Stimulated activated CD4-positive, alpha-beta T cell treated with anti-CD3 and anti-CD28 coated beads, TNF-alpha, amount 100 ng/mL, for 4 hours (primary cell): ENCODE measurements at regions not wholly inside any gene's neighbourhood (a gene's known extent, or its start where the extent isn't known, plus 50 kb on each side); places are given as distances from the start of the nearest gene placed in this dataset.

ENCODE experiments used
- DNase-seq, 3 experiments: peaks; one replicate each; pipeline ENCODE4 v3.0.0-alpha.2; 2020; ENCODE audit warnings: low read depth in 3 of 3

DNA sequence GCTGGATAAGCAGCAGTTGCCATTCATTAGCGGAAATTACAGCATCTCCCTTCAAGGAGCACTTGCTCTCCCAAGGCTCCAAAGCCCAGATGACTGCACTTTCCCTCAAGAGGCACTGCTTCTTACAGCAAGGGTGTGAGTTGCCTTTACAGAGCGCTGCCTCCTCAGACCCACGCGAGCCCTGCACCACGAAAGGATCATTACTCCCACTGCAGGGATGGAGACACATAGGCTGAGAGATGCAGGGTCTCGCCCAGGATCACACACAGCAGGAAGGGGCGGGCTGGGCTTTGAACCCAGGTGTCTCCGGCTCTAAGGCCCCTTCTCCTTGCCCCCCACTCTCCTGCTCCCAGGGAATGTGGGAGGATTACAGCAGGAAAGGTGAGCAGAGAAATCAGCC is 405.5 kb downstream of the MATN1 start:
- DNase-seq = no peak

DNA sequence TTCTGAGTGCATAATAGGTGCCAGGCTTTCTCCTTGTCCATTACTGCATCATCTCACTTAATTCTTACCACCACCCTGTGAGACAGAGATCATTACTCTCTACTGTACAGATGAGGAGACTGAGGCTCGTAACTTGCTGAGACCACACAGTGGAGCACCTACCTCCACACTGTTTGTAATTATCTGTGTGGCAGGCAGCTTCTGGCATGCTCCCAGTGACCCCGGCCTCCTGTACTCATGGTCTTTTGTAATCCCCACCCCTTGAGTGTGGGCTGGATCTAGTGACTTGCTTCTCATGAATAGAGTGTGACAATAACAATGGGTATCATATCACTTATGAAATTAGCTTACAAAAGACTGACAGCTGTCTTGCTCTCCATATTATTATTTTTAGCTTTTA is 407.3 kb downstream of the MATN1 start:
- no peak for DNase-seq

DNA sequence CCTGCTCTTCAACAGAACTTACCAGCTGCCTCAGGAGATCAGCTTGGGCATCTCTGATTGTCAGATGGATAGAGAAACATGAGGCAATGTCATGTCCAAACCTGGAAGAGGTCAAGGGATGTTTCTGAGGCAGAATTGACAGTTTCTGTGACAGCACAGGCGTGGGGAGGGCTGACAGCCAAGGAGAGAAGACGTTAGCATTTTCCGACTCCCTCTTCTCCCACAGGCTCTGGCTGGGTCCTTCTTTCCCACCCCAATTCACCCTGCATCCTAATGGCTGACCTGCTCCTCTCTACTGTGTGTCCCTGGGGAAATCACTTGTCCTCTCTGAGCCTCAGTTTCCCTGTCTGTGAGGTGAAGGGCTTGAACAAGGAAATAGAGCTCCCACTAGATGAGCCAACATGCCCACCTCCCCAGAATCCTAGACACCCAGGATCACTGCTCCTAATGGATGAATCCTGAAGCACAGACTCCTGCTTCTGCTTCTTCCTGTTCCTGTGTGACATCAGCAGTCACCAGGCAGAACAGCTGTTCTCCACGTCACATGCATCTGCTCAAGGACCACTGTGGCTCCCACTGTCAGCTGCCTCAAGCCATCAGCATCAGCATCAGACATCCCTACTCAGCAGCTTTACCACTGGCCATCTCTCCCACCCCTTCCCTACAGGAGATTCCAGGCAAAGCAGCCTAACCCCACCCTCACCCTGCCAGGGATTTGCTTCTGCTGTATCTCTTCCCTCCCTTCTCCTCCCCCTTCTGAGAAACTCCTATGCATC is 408.0 kb downstream of the MATN1 start:
- no peak for DNase-seq

DNA sequence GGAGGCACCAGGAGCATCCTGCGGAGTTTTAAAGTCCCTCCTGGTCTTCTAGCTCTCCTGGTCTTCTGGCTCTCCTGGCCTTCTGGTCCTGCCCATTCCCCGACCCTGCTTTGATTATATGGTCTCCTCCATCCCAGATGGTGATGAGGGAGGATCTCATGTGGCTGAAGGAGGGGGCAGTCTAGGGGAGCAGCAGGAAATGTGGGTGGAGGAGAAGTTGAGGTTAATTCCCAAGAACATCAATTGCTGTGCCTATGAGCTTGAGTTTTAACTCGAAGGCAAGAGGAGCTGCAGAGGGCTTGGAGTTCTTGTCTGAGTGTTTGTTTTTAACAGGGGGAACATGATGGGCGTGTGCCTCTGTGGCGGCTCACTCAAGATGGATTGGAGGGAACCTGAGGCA is 408.8 kb downstream of the MATN1 start:
- no peak for DNase-seq

DNA sequence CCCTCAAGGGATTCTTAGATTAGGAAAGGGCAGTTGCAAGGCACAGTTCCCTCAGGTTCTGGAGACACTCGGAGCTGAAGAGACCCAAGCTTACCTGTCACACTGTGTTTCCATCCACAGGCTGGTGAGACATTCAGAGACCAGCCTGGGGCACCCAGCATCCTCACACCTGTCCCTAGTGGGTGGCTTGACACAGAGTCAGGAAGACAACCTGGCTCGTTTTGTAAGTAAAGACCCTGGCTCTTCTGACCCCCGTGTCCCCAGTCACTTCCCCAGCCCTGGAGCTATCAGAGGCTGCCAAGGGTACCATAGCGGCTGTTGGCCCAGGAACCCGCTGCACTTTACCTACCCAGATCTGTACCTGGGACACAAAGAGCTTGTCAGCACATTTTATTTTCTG is 409.8 kb downstream of the MATN1 start:
- no peak for DNase-seq

DNA sequence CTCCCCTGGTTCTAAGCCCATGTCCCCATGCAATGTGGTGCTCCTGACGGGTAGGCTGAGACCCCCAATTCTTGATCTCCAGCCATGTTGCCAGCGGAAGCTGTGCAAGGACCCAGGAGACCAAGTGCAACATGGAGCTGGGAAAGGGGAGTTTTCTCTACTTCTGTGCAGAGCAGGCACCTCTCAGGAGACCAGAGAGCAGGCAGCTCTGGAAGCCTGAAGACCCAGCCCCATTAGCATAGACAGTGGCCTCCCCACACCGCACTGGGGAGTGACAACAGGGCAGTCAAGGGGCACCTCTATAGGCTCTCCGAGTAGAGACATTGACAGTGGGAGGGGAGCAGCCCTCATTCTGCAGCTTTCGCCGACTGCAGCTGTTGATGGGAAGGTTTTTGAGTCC is 410.2 kb downstream of the MATN1 start:
- DNase-seq = no peak

DNA sequence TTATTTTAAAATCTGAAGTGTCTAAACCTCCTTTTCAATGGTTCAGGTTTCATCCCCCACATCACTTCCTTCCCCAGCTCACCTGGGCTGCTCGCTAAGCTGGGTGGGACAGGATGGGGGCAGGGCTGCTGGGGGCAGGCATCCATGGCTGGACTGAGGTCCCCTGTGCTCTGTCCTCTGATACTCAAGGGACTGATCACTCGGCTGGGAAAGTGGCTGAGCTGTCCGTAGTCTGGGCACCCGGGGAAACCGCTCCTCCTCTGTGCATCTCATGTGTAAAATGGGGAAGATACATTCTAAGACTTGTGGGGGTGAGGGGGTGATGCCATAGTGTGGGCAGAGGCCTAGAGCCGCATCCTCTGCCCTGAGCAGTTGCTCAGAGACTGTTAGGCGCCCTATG is 411.2 kb downstream of the MATN1 start:
- DNase-seq = no peak

DNA sequence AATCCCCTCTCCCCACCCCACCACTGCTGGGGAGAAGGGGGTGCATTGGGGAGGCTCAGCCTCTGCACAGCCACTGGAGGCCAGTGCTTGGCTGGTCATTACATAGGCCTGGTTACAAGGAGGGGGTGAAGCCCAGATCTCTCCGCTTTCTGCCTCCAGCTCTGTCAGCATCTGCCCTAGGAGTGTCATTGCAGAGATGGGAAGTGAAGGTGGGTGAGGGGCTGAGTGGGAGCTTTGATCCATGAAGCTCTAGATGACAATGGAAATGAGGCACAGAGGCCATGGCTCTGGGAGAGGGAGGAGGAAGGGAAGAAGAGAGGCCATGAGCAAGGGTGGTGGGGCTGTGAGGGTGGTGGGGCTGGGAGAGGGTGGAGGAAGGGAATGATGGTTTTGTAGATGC is 411.6 kb downstream of the MATN1 start:
- DNase-seq = no peak

DNA sequence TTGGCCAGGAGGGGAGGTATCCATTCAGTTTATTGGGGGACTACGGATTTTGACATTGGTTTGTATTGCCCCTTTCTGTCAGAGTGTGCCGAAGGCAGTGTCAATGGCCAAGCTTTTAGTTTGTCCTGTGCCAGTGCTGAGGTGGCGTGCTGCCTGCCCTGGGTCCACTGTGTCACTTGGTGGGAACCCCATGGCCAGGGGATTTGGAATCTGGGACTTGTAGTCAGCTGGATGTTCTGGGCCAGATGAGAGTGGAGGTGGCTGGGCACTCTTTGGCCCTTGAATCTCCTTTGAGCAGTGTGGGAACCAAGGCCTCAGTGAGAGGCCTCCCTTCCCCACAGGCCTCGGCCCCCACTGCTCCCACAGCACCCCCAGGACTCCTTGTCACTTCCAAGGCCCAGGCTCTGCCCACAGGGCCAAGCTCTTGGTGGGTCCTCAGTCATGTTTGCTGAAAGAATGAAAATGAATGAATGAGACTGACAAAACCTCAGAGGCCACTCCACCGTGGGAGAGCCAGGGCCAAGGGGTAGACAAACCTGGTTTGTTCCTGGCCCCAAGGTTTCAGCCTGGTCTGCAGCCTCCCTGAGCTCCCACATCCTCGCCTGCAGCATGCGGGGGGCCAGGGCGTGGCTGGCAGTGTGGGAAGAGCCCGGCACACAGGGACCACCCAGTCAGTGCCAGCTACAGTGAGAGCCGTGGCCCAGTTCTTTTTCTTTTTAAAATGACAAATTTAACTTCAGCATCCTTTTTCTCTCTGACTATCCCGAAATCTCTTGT is 412.2 kb downstream of the MATN1 start:
- DNase-seq = no peak

DNA sequence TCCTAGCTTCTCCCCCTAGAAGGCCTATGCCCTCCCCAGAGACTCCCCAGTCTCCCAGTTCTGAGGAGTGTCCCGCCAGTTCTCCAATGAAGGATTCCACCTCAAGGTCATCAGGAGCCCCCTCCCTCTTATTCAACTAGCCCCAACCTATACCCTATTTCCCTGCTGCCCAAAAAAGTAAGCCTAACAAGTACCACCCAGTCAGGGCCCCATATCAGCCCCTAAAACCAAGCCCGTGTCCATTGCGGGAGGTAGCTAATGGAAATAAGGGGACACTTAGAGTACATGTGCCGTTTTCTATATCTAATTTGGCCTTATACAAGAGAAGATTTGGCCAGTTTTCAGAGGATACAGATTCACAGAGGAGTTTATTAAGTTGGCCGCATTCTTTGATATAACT is 416.2 kb downstream of the MATN1 start:
- no peak for DNase-seq

DNA sequence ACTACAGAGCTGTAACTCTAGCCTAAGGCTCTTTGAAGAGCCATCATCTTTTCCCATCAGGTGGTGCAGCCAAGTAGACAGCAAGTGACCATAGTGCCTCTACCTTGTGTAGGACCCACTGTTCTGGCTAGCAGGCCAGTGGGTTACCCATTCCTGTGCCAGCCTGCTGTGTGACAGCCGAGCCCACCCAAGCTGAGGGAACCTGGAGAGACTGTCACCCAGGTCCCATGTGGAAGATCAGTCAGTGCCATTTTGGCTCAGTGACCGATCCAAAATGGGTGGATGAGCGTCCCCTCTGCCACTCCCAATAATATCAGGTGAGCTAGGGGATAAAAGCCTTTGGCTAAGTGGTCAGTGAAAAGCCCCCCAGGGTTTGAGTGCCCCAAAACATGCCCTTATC is 417.9 kb downstream of the MATN1 start:
- no peak for DNase-seq

DNA sequence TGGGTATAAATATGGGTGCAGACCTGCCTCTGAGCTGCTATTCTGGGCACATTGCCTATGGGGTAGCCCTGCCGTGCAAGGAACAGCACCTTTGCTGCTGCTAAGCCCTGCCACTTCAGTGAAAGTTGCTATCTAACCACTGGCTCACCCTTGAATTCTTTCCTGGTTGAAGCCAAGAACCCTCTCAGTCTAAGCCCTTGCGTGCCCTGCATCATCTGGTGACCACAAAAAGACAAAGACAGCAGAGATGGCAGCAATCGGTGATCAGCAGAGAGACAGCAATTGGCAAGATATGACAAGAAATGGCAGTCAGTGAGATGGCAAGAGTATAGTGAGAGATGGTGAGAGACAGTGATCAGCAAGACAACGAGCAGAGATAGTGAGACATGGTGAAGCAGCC is 418.3 kb downstream of the MATN1 start:
- DNase-seq = no peak

DNA sequence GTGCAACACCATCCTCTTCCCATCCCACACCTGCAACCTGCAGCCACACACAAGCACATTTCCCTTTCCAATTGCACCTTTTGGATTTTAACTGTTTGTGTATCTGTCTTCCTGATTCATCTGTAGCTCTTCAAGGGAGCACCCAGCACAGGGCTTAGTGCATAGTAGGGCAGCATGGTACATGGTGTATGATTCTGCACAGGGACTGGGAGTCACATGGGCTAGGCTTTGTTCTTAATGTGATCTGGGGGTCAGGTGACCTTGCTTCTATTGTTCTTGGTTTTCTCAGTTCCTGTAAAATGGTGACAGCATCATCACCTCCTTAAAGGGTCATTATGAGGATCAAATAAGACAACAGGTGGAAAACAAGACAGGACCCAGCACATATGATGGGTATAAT is 419.3 kb downstream of the MATN1 start:
- DNase-seq = no peak

DNA sequence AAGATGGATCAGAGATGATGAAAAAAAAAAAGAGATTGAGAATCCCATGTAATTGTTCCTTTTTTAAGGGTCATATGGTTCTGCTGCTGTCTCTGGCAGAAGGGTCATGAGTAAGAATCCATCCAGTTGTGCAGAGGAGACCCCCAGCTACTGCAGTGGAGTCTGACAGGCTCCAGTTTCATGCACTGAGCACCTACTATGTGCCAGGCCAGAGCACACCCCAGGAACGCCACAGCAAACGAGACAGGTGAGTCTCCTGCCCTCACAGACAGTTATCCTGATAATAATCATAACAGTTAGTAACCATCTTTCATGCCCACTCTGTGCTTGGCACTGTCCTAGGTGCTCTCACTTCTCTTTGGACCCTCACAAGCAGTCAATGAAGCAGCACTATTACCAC is 420.0 kb downstream of the MATN1 start:
- DNase-seq = no peak

DNA sequence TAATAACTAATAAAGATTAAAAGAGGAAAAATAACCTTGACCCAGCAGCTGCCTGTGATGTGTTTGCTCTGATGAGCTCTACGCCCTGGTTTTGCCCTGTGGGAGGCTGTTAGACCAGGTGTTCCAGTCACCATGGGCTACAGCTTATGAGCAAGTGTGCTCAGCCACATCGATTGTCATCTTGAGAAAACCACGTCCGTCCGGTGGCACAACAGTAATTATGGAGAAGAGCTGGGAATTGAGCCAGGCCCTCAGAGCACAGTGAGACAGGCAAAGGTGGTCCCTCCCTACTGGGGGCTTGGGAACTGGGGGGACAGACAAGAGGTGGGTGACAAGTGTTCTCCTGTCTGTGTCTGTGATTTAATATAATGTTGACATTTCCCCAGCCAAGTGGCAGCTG is 420.5 kb downstream of the MATN1 start:
- no peak for DNase-seq

DNA sequence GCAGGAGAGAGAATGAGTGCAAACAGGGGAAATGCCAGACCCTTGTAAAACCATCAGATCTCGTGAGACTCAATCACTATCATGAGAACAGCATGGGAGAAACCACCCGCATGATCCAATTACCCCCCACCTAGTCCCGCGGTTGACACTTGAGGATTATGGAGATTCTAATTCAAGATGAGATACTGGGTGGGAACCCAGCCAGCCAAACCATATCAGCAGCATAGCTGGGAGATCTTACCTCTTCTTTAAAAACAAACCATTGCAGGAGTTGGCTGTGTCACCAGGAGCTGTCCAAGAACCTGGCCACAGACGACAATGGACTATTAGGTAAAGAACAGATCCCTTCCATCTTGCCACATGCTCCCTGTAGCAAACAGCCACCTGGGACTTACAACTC is 422.7 kb downstream of the MATN1 start:
- DNase-seq = no peak

DNA sequence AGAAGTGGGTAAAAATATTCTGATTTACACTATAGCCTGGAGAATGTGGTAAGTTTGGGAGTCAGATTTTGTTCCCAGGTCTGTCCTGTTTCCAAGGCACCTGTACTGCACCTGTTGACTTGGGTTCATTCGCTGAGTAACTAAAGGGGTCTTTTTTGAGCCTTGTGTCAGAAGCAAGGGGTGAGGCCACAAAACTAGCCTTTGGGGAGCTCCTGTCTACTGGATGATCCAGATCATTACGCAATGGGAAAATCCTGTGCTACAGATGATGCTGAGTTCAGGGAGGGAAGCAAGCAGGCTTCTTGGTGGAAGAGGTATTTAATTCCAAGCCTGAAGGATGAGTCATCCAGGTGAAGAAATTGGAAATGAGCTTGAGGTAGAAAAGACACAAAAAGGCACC is 424.0 kb downstream of the MATN1 start:
- no peak for DNase-seq

DNA sequence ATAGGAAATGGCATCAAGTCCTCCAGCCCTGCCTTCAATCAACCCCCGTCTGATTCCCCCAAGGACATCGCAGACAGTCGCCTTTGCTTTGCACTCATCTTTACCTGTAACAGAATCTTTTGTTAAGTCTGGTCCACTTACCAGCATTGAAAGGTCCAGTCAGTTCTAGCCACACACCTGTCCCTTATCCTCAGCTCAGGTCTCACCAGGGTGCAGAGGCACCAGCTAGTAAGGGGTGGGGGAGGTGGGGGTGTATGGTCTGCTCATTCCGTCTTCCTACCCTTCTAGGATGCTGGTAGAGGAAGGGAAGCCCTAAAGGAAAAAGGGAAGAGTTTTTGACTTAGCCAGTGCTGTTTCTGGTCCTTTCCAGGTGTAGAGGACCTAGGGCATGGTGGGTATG is 427.7 kb downstream of the MATN1 start:
- DNase-seq = no peak

DNA sequence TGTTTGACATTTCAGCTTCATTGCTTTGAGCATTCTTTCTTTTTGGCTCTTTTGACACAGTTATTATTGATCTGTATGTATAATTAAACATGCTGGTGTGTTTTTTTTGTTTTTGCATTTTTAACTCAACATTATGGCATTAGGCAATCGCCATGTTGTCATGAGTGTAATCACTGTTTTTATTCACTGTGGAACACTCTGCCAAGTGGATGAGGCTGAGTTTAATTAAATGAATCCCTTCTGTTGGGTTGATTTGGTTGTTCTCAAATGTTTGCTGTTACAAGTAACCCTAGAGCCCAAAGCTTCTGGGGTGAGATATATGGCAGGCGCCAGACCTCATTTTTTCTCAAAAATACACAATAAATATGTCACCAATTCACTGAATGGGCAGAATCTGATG is 428.1 kb downstream of the MATN1 start:
- DNase-seq = no peak

DNA sequence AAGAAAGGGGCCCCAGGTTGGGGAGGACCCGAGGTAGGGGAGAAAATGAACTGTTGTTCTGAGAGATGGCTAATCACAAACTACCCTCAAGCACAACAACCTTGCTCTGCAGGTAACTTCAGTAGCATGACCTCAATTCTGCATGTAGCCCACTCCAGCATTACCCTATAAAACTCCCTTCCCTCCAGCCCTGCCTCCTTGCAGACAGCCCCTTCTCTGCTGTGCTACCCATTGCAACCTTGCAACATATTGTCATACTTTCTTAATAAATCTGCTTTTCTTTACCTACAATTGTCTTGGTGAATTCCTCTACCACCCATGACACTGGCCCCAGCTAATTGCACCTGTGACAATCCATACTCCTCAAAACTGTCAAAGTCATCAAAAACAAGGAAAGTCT is 428.9 kb downstream of the MATN1 start:
- DNase-seq = no peak

DNA sequence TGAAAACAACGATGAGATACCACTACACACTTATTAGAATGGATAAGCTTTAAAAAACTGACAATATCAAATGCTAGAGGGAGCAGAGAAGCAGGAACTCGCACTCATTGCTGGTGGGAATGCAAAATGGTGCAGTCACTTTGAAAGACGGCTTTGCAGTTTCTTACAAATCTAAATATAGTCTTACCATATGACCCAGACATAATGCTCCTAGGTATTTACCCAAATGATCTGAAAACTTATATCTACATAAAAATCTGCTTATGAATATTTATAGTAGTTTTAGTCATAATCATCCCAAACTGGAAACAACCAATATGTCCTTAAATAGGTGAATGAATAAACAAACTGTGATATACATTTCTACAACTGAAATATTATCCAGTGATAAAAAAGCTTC is 430.9 kb downstream of the MATN1 start:
- no peak for DNase-seq

DNA sequence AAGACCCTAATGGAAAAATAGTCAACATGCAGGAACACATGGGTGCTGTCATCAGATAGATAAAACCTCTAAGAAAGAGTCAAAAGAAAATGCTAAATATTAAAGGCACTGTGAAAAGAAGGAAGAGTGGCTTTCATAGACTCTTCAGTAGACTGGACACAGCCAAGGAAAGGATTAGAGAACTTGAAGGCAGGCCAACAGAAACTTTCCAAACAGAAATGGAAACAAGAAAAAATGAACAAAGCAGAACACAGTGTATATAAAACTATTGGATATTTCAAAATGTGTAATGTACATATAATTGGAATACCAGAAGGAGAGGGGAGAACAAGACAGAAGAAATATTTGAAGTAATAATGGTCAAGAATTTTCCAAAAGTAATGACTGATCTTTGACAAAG is 431.9 kb downstream of the MATN1 start:
- no peak for DNase-seq

DNA sequence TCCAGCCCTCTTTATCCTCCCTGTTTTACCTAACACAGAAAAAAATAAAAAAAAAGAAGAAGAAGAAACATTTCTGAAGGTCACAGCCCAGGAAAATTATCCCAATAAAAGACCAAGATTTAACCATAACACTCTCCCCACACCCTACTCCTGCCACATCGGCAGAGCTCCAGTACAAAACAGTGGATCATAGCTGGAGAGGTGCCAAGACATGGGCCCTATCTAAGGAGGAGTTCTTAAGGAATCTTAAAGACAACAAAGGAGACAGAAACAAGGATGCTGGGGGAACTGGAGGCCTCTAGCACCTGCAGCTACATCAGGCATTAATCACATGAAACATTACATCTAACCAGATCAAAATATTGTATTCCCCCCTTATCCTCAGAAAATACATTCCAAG is 432.8 kb downstream of the MATN1 start:
- DNase-seq = no peak

DNA sequence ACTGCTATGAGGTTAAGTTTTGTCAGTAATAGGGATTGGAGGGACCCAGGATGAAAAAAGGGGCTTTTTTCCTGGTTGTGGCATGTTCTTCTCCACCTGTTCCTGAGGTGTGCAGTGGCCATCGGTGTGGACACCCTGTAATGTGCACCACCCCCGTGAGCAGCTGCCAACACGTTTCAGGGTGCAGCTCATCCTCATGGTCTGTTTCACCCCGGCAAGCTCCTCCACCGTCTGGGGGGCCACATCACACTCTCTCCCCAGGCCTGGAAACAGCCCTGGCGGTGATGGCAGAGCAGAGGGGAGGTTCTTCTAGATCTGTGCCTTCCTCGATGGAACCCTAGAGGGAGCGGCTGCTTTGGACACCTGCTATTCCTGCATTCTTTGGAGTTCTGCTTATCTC is 435.4 kb downstream of the MATN1 start:
- DNase-seq = no peak
